ENCODE measurements at regions not wholly inside any gene's neighbourhood (a gene's known extent, or its start where the extent isn't known, plus 50 kb on each side); places are given as distances from the start of the nearest gene placed in this dataset.

DNA sequence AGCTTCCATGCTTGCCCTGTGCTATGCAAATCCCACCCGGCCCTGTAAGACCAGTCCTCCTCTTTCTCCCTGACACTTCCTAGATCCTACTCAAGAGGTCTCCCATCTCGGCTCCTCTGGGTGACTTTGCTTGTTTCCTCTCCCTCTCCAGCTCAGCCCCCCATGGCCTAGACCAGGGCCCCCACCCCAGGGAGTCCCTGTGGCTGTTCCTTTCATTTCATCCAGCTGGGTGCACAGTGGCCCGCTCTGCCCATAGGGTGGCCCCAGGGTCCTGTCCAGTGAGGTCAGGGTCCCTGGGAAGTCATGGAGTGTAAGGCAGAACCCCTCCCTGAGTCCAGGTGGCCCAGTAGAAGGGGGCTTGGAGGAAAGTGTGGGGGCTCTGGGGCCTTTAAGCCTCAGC lies 52.3 kb upstream of the NKX1-1 start:
- TF ChIP-seq, protein P1, sequence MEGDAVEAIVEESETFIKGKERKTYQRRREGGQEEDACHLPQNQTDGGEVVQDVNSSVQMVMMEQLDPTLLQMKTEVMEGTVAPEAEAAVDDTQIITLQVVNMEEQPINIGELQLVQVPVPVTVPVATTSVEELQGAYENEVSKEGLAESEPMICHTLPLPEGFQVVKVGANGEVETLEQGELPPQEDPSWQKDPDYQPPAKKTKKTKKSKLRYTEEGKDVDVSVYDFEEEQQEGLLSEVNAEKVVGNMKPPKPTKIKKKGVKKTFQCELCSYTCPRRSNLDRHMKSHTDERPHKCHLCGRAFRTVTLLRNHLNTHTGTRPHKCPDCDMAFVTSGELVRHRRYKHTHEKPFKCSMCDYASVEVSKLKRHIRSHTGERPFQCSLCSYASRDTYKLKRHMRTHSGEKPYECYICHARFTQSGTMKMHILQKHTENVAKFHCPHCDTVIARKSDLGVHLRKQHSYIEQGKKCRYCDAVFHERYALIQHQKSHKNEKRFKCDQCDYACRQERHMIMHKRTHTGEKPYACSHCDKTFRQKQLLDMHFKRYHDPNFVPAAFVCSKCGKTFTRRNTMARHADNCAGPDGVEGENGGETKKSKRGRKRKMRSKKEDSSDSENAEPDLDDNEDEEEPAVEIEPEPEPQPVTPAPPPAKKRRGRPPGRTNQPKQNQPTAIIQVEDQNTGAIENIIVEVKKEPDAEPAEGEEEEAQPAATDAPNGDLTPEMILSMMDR (IDR thresholded peaks at IDR 0.05 in 8 of 11, conservative IDR thresholded peaks at IDR 0.05 in 3 of 11) = no peak
- TF ChIP-seq POLR2AphosphoS5 (IDR thresholded peaks at IDR 0.05) = no peak
